ENCODE measurements at regions not wholly inside any gene's neighbourhood (a gene's known extent, or its start where the extent isn't known, plus 50 kb on each side); places are given as distances from the start of the nearest gene placed in this dataset.
A peak's percentile ranks its signal among the peaks of the same experiment; 100 is the strongest.

DNA sequence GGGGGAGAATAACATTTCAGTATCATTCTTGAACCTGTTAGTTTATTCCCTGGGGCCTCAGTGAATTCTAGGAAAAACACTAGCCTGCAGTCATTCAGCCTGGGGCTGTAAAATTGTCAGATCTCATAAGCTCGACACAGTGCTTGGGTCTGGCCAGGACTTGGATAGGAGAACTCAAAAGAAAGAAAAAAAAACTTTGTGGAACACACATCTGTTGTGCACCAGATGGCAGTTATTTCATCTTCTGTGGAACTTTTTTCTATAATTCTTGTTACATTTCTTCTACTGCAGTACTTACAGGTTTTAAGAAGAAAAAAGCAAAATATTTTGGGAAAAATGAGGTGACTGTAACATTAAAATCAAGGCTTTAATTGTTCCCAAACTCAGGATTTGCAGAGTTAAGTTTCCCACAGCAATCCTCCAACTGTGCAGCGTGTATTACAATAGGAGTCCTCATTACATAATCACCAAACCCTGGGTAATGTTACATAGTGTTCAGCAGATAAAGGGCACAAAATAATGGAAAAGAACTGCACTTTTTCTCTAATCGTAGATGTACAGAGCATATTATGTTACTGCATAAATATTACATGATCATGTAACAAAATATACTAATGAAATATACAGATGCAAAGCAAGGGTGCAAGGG, 531.1 kb upstream of the CITED2 start:
- no peaks in the 10 kb centered on the region for H3K9me3 ChIP-seq (replicated peaks; ENCODE audit: control insufficient read depth, insufficient read depth, low read depth, low read length)
- H2AFZ ChIP-seq (ENCODE audit: low read depth, low read length) = no peak overlapping the region
- ChIA-PET POLR2A (interaction anchor here (1.7 kb wide), 1 partner anchor 531 kb away, joined by 5 read pairs; the partner anchor contains the start of gene CITED2), CTCF (ENCODE audit: low intra/inter-chr PET ratio) (no interaction called here)
- no TSS peak for BruUV-seq (replicated peaks)
- no peak overlapping the region for H3K4me3 ChIP-seq
- no peaks in the 10 kb centered on the region for H3K9me1 ChIP-seq (ENCODE audit: control insufficient read depth, insufficient read depth, low read length)
- TF ChIP-seq PYGO2 (tag; IDR thresholded peaks at IDR 0.05) = no peak
- no peak for TF ChIP-seq DIDO1 (tag; IDR thresholded peaks at IDR 0.05; ENCODE audit: low read depth)
- TF ChIP-seq ZNF408 (CRISPR knock-in tag; IDR thresholded peaks at IDR 0.05; ENCODE audit: low read depth) = no peak
- no peak for TF ChIP-seq MBD2 (IDR thresholded peaks at IDR 0.05; ENCODE audit: borderline replicate concordance, low read depth)
- no peak for TF ChIP-seq POLR2AphosphoS5 (IDR thresholded peaks at IDR 0.05; ENCODE audit: control insufficient read depth, insufficient read depth, low read depth, low read length)
- TF ChIP-seq GATAD2B (IDR thresholded peaks at IDR 0.05; ENCODE audit: borderline replicate concordance) = no peak
- 0 out of 3 replicates have a peak, but pooled peaks have one; percentile 42 for ATAC-seq
- H3K27ac ChIP-seq (ENCODE audit: extremely low read depth, low read depth, low read length) = no peak overlapping the region
- no peaks in the 10 kb centered on the region for H3K79me2 ChIP-seq (ENCODE audit: control insufficient read depth, insufficient read depth, low read length)
- 23% methylated on average over 3 of the region's 3 CpGs for WGBS (ENCODE audit: insufficient coverage, low coverage, missing lambda C conversion rate)
- intact Hi-C loops (cut with micrococcal nuclease) (no loop called here), in situ Hi-C loops (cut with MboI) (no loop called here)
- no peaks in the 10 kb centered on the region for H4K20me1 ChIP-seq (replicated peaks; ENCODE audit: control insufficient read depth, insufficient read depth, low read length)
- no peaks in the 10 kb centered on the region for H3K36me3 ChIP-seq (ENCODE audit: control insufficient read depth, insufficient read depth, low read length)
- no peak for FAIRE-seq
- no peak overlapping the region for H3K4me2 ChIP-seq (ENCODE audit: insufficient read depth, low read length)
- H3K4me1 ChIP-seq (replicated peaks in 1 of 2; ENCODE audit: control insufficient read depth in 2 of 2, insufficient read depth in 2 of 2, low read length in 2 of 2) = no peaks in the 10 kb centered on the region
- H3K9ac ChIP-seq (ENCODE audit: insufficient read depth in 1 of 2, low read depth in 2 of 2, low read length in 2 of 2) = no peak overlapping the region
- H3K27me3 ChIP-seq (ENCODE audit: control insufficient read depth in 2 of 2, insufficient read depth in 2 of 2, low read length in 2 of 2) = no peaks in the 10 kb centered on the region
- no peak for DNase-seq (ENCODE audit: extremely low read depth in 1 of 4, low spot score in 3 of 4)

- Histone ChIP-seq H3K9me3 (replicated peaks; ENCODE audit: control insufficient read depth, insufficient read depth, low read depth, low read length) (no peaks in the 10 kb centered on the region), H3K9ac (ENCODE audit: insufficient read depth in 1 of 2, low read depth in 2 of 2, low read length in 2 of 2) (no peak overlapping the region), H3K27ac (ENCODE audit: extremely low read depth, low read depth, low read length) (no peak overlapping the region), H4K20me1 (replicated peaks; ENCODE audit: control insufficient read depth, insufficient read depth, low read length) (no peaks in the 10 kb centered on the region), H3K36me3 (ENCODE audit: control insufficient read depth, insufficient read depth, low read length) (no peaks in the 10 kb centered on the region), H3K4me3 (no peak overlapping the region), H3K9me1 (ENCODE audit: control insufficient read depth, insufficient read depth, low read length) (no peaks in the 10 kb centered on the region), H3K79me2 (ENCODE audit: control insufficient read depth, insufficient read depth, low read length) (no peaks in the 10 kb centered on the region), H2AFZ (ENCODE audit: low read depth, low read length) (no peak overlapping the region), H3K4me2 (ENCODE audit: insufficient read depth, low read length) (no peak overlapping the region), H3K4me1 (replicated peaks in 1 of 2; ENCODE audit: control insufficient read depth in 2 of 2, insufficient read depth in 2 of 2, low read length in 2 of 2) (no peaks in the 10 kb centered on the region), H3K27me3 (ENCODE audit: control insufficient read depth in 2 of 2, insufficient read depth in 2 of 2, low read length in 2 of 2) (no peaks in the 10 kb centered on the region)
- intact Hi-C loops (cut with micrococcal nuclease) (no loop called here), in situ Hi-C loops (cut with MboI) (no loop called here)
- ATAC-seq (no peak), FAIRE-seq (no peak), DNase-seq (ENCODE audit: extremely low read depth in 1 of 4, low spot score in 3 of 4) (no peak)
- 30% methylated on average over 1 of the region's 1 CpG for WGBS (ENCODE audit: insufficient coverage, low coverage, missing lambda C conversion rate)
- no TSS peak for BruUV-seq (replicated peaks)
- CTCF ChIA-PET (ENCODE audit: low intra/inter-chr PET ratio) = no interaction called here
- POLR2A ChIA-PET = interaction anchor here (0.6 to 1.7 kb wide), 3 partner anchors 14 to 530 kb away, joined by 3 to 5 read pairs (median 3); partner anchors contain the start of gene CITED2
- TF ChIP-seq, protein P1, sequence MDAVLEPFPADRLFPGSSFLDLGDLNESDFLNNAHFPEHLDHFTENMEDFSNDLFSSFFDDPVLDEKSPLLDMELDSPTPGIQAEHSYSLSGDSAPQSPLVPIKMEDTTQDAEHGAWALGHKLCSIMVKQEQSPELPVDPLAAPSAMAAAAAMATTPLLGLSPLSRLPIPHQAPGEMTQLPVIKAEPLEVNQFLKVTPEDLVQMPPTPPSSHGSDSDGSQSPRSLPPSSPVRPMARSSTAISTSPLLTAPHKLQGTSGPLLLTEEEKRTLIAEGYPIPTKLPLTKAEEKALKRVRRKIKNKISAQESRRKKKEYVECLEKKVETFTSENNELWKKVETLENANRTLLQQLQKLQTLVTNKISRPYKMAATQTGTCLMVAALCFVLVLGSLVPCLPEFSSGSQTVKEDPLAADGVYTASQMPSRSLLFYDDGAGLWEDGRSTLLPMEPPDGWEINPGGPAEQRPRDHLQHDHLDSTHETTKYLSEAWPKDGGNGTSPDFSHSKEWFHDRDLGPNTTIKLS (IDR thresholded peaks at IDR 0.05; ENCODE audit: borderline replicate concordance, low read depth) = no peak
- TF ChIP-seq HIVEP1 (CRISPR knock-in tag; IDR thresholded peaks at IDR 0.05) = no peak
- TF ChIP-seq TAL1 (IDR thresholded peaks at IDR 0.05) = no peak
- TF ChIP-seq CGGBP1 (CRISPR knock-in tag; IDR thresholded peaks at IDR 0.05) = no peak
Observed at GRCh38 chr6:139904568-139904967, 530.1 kb upstream of the CITED2 start.

Data from K562 (cell line).